Liver (tissue), 8 donors: ENCODE measurements at regions not wholly inside any gene's neighbourhood (a gene's known extent, or its start where the extent isn't known, plus 50 kb on each side); places are given as distances from the start of the nearest gene placed in this dataset.

Experiments used
- DNase-seq: peaks from one replicate; pipeline ENCODE4 v3.0.0-alpha.2; 2017; ENCODE audit warnings: low spot score
- H3K27ac ChIP-seq, 2 donors: one replicate each; pipeline ENCODE4 v1.7.0; 2013; ENCODE audit warnings: inconsistent platforms in 2 of 2, low read length in 2 of 2, control low read depth in 1 of 2, low read depth in 1 of 2, mild to moderate bottlenecking in 1 of 2
- H3K27me3 ChIP-seq, 4 donors: one replicate each; pipeline versions ENCODE4 v1.6.1 to v1.7.0; 2013; ENCODE audit warnings: low read length in 3 of 4, inconsistent platforms in 1 of 4, mild to moderate bottlenecking in 1 of 4, moderate library complexity in 1 of 4; ENCODE audit not compliant: control insufficient read depth in 4 of 4, insufficient read depth in 4 of 4
- H3K36me3 ChIP-seq, 4 donors: one replicate each; pipeline versions ENCODE4 v1.6.1 to v1.7.0; 2013; ENCODE audit warnings: low read length in 3 of 4, mild to moderate bottlenecking in 3 of 4, low read depth in 1 of 4, moderate library complexity in 1 of 4; ENCODE audit not compliant: control insufficient read depth in 4 of 4, insufficient read depth in 3 of 4
- H3K4me1 ChIP-seq, 4 donors: one replicate each; pipeline versions ENCODE4 v1.6.1 to v1.7.0; 2013; ENCODE audit warnings: low read length in 3 of 4, mild to moderate bottlenecking in 3 of 4, moderate library complexity in 1 of 4; ENCODE audit not compliant: control insufficient read depth in 4 of 4, insufficient read depth in 4 of 4
- H3K4me3 ChIP-seq, 3 donors: one replicate each; pipeline versions ENCODE4 v1.6.1 to v1.7.0; 2013; ENCODE audit warnings: low read length in 3 of 3, control low read depth in 1 of 3, low read depth in 1 of 3, mild to moderate bottlenecking in 1 of 3
- H3K9ac ChIP-seq, 2 donors: one replicate each; pipeline ENCODE4 v1.7.0; 2013; ENCODE audit warnings: low read length in 2 of 2, mild to moderate bottlenecking in 2 of 2, moderate library complexity in 2 of 2, control low read depth in 1 of 2, low read depth in 1 of 2
- H3K9me3 ChIP-seq, 4 donors: one replicate each; pipeline versions ENCODE4 v1.6.1 to v1.7.0; 2013; ENCODE audit warnings: low read length in 3 of 4; ENCODE audit not compliant: control insufficient read depth in 4 of 4
- CTCF ChIP-seq: fragments of 150-350 bp; IDR thresholded peaks from 2 replicates; pipeline ENCODE4 v1.5.1; 2017; ENCODE audit warnings: improper control_type of control experiment, low read depth, low read length; ENCODE audit not compliant: missing input control
- FOXA1 ChIP-seq: IDR thresholded peaks from 2 replicates; pipeline ENCODE4 v1.6.1; 2016; ENCODE audit warnings: antibody characterized with exemption
- GABPA ChIP-seq, 2 donors: IDR thresholded peaks in 1 of 2; conservative IDR thresholded peaks in 1 of 2; 2 replicates each; pipeline ENCODE4 v1.6.1; 2016; ENCODE audit warnings: antibody characterized with exemption in 2 of 2, mild to moderate bottlenecking in 1 of 2, moderate library complexity in 1 of 2
- HNF4A ChIP-seq, 2 donors: conservative IDR thresholded peaks; 2 replicates each; pipeline ENCODE4 v1.6.1; 2016; ENCODE audit warnings: antibody characterized with exemption in 2 of 2, mild to moderate bottlenecking in 2 of 2
- NR2F2 ChIP-seq: IDR thresholded peaks from 2 replicates; pipeline ENCODE4 v1.6.1; 2016; ENCODE audit warnings: antibody characterized with exemption
- RAD21 ChIP-seq, 2 donors: IDR thresholded peaks; 2 replicates each; pipeline ENCODE4 v1.6.1; 2016; ENCODE audit warnings: antibody characterized with exemption in 2 of 2, mild to moderate bottlenecking in 2 of 2
- REST ChIP-seq: IDR thresholded peaks from 2 replicates; pipeline ENCODE4 v1.6.1; 2016; ENCODE audit warnings: antibody characterized with exemption, mild to moderate bottlenecking
- RXRA ChIP-seq, 2 donors: IDR thresholded peaks; 2 replicates each; pipeline ENCODE4 v1.6.1; 2017 to 2018; ENCODE audit warnings: antibody characterized with exemption in 2 of 2, mild to moderate bottlenecking in 1 of 2
- TAF1 ChIP-seq: conservative IDR thresholded peaks from 2 replicates; pipeline ENCODE4 v1.6.1; 2016; ENCODE audit warnings: antibody characterized with exemption, mild to moderate bottlenecking
- WGBS: extraction: QIAGEN DNeasy Blood & Tissue Kit; methylation state at CpG from one replicate; pipeline ENCODE4 v1.1.7; 2013; 5-methylcytosine and 5-hydroxymethylcytosine counted together
- TF ChIP-seq, protein P1 (sequence below): IDR thresholded peaks from 2 replicates; pipeline ENCODE4 v1.6.1; 2016; ENCODE audit warnings: antibody characterized with exemption
- TF ChIP-seq, protein P2 (sequence below): IDR thresholded peaks from 2 replicates; pipeline ENCODE4 v1.6.1; 2016; ENCODE audit warnings: antibody characterized with exemption
- TF ChIP-seq, protein P3 (sequence below): IDR thresholded peaks from 2 replicates; pipeline ENCODE4 v1.6.1; 2016; ENCODE audit warnings: antibody characterized with exemption
- donor health status: healthy.
- donor health status: healthy.
- donor health status: healthy.
- donor health status: healthy.
- donor health status: healthy.

DNA sequence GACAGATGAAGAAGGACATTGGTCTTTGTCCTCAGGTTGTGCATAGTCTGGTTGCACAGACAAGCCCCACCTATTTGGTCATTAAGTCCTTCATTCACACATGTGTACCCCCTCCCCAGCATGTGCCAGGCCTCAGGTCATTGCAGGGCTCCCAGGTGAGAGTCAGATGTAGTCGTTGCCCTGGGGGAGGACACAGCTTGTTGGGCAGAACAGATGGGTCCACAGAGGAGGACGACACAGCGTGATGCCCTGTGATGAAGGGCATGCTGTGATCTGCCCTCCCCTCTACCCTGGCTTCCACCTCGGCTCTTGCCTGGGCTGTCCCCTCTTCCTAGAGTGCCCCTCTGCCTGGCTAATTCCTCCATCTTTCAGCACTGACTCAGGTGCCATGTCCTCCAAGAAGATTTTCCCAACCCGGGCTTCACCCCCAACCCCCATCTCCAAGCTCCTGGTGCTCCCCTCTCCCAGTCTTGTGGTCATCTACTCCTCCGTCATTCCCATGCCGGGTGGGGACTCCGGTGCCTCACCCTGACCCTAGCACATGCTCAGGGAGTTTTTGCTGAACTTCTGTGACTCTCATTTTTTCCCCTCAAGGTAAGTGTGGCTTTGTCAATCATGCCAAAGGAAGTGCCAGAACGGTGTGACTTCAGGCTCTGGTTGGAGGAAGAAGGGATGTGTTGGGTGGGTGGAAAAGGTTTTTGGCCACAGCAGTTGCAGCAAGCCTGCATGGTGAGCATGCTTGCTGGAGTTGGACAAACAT lies 220.5 kb downstream of the FOXD2 start:
- no peaks in the 10 kb centered on the region for H3K9me3 ChIP-seq
- no peak overlapping the region for H3K27ac ChIP-seq
- TF ChIP-seq RAD21 (IDR thresholded peaks at IDR 0.05) (no peak), TAF1 (no peak), REST (no peak), NR2F2 (no peak), GABPA (IDR thresholded peaks at IDR 0.05 in 1 of 2, conservative IDR thresholded peaks at IDR 0.05 in 1 of 2) (no peak), FOXA1 (no peak), RXRA (IDR thresholded peaks at IDR 0.05) (no peak), CTCF (no peak)
- TF ChIP-seq, protein P1, sequence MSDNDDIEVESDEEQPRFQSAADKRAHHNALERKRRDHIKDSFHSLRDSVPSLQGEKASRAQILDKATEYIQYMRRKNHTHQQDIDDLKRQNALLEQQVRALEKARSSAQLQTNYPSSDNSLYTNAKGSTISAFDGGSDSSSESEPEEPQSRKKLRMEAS, result no peak
- TF ChIP-seq, protein P2, sequence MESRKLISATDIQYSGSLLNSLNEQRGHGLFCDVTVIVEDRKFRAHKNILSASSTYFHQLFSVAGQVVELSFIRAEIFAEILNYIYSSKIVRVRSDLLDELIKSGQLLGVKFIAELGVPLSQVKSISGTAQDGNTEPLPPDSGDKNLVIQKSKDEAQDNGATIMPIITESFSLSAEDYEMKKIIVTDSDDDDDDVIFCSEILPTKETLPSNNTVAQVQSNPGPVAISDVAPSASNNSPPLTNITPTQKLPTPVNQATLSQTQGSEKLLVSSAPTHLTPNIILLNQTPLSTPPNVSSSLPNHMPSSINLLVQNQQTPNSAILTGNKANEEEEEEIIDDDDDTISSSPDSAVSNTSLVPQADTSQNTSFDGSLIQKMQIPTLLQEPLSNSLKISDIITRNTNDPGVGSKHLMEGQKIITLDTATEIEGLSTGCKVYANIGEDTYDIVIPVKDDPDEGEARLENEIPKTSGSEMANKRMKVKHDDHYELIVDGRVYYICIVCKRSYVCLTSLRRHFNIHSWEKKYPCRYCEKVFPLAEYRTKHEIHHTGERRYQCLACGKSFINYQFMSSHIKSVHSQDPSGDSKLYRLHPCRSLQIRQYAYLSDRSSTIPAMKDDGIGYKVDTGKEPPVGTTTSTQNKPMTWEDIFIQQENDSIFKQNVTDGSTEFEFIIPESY, result no peak
- TF ChIP-seq, protein P3, sequence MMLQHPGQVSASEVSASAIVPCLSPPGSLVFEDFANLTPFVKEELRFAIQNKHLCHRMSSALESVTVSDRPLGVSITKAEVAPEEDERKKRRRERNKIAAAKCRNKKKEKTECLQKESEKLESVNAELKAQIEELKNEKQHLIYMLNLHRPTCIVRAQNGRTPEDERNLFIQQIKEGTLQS, result no peak
- no peaks in the 10 kb centered on the region for H3K27me3 ChIP-seq
- no peaks in the 10 kb centered on the region for H3K36me3 ChIP-seq
- H3K4me3 ChIP-seq, result no peak overlapping the region
- DNase-seq, result no peak
- no peaks in the 10 kb centered on the region for H3K4me1 ChIP-seq
- H3K9ac ChIP-seq, result no peak overlapping the region
- 89% methylated on average over 9 of the region's 9 CpGs for WGBS

- H3K9me3 ChIP-seq, result no peaks in the 10 kb centered on the region
- no peak overlapping the region for H3K9ac ChIP-seq
- H3K27me3 ChIP-seq, result no peaks in the 10 kb centered on the region
- no peaks in the 10 kb centered on the region for H3K36me3 ChIP-seq
- no peak overlapping the region for H3K27ac ChIP-seq
- H3K4me1 ChIP-seq, result no peaks in the 10 kb centered on the region
- WGBS, result 81% methylated on average over 6 of the region's 6 CpGs
- no peak for DNase-seq
- no peak overlapping the region for H3K4me3 ChIP-seq
- TF ChIP-seq, protein P3, result no peak
- TF ChIP-seq NR2F2, result no peak
- TF ChIP-seq HNF4A (conservative IDR thresholded peaks at IDR 0.05), result no peak
Observed at GRCh38 chr1:47659146-47659545, 221.3 kb downstream of the FOXD2 start.
